GM12874 (cell line): ENCODE measurements at regions not wholly inside any gene's neighbourhood (a gene's known extent, or its start where the extent isn't known, plus 50 kb on each side); places are given as distances from the start of the nearest gene placed in this dataset.

Experiments
- CTCF ChIP-seq: IDR thresholded peaks from 2 replicates; pipeline ENCODE4 v1.5.1; 2011; ENCODE audit warnings: low read depth, mild to moderate bottlenecking, control low read depth, low read length, moderate library complexity; ENCODE audit not compliant: insufficient read depth

DNA sequence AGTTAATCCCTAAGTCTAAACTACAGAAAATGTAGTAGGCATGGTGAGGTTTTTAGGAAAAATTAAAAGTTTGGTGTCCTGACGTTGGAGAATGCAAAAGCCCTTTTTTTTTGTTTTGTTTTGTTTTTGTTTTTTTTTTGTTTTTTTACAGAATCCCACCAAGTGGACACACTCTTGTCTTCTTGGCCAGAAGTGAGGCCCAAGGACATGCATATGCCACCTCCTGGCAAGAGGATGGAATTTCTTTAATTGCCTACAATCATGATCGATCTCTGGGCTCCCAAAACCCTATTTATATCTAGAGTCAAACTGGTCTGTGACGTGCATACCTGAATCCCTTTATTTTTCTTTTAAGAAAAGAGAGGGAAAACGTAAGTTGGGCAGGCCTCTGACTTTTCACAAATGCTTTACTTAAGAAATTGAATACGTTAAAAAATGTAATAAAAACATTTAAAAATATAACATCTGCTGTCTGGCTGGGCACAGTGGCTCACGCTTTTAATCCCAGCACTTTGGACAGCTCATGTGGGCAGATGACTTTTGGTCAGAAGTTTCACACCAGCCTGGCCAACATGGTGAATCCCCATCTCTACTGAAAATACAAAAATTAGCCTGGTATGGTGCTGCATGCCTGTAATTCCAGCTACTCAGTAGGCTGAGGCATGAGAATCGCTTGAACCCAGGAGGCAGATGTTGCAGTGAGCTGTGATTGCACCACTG lies 502.7 kb downstream of the CBLN2 start:
- no peak for TF ChIP-seq CTCF

DNA sequence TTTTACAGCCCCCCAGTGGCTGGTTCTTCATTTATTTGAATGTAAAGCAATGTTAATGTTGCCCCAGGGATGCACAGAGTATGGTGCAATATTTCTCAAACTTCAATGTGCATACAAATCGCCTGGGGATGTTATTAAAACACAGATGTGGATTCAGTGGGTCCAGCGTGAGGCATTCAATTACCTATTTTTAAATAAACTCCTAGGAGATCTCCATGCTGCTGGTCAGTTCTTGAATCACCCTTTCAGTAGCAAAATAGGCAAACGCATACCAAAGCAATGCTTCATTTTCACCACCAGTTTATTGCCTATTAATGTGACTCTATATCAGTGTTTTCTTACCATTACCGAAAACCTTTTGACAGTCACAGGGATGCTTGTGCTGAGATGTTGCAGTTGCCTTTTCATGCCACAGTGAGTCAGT lies 530.7 kb downstream of the CBLN2 start:
- TF ChIP-seq CTCF: no peak

DNA sequence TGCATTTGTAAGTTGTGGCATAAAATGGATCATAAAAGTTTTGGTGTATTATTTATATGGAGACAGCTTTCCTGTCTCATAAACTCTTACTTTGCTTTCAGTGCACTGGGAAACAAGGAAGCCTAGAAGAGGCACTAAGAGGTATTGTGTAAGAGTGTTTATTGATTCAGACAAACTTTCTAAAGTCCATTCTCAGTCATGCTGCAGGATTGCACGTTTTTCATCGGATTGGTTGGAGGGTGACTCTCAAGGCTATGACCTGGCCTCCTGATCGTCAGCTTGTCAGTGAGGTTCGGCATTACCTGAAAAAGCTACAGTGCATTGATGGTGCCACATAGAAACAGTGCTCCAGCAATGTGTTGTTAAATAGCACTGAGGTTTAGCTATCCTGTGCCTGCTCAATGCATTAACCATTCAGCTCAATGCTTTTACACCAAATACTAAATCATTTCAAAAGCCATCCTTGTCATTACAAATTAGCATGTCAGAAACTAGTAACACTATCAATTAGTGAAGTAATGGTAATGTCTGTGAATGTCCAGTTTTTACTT lies 545.5 kb downstream of the CBLN2 start:
- TF ChIP-seq CTCF: no peak

DNA sequence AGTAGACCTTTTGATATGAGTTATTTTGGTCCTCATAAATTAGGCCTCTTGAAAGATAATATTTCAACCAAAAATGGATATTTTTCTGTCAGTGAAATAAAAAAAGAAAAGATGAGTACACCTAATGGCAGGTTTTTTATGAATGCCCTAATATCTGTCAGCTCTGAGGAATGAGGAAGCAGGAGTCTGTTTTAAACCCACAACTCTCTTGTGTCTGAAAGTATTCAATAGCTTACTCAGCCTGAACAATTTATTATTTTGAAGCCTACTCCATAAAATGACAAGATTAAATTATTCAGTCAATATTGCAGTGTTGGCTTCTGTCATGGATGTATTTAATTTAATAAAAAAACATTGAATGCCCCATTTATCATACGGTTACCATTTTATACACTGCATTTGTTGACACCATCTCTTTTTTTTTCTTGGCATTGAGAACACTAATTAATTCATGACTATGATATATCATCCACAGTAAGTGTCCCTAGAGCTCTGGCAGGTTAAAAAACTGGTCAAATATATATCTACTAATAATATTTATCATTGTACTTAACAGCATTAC lies 548.2 kb downstream of the CBLN2 start:
- TF ChIP-seq CTCF: no peak

DNA sequence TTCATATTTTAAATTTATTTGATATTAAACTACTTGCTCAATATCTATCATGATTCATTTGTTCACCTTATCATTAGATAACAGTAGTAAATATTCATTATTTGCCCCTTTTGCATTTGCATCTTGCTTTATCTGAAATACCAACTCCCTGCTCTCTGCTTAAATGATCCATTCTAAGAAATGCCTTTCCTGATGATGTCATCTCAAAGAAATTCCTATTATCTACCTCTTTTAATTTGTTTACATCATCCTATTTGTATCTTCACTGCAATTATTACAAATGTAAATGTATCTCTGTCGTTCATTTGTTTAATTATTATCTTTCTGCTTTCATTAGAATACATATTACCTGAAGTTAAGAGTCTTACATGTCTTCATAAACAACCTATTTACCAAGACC lies 549.9 kb downstream of the CBLN2 start:
- no peak for TF ChIP-seq CTCF

- TF ChIP-seq CTCF: no peak
Measured at GRCh38 chr18:71989616-71990015, 554.5 kb downstream of the CBLN2 start.

- no peak for TF ChIP-seq CTCF
Measured at GRCh38 chr18:71986351-71987050, 557.6 kb downstream of the CBLN2 start.
